ENCODE measurements at regions not wholly inside any gene's neighbourhood (a gene's known extent, or its start where the extent isn't known, plus 50 kb on each side); places are given as distances from the start of the nearest gene placed in this dataset.

- TF ChIP-seq CTCF (IDR thresholded peaks at IDR 0.05) (no peak), POLR2A (IDR thresholded peaks at IDR 0.05) (no peak)
- intact Hi-C loops (cut with DNase I; ENCODE audit: low total_unique reads): no loop called here
- WGBS, 2 donors: 85 to 87% methylated on average over 3 of the region's 3 CpGs
- H3K4me3 ChIP-seq (ENCODE audit: low read depth, poor library complexity, severe bottlenecking): no peak overlapping the region
- no peak for DNase-seq (ENCODE audit: low spot score in 2 of 2)
These were observed 64.7 kb upstream of the TOP3B start for GRCh38 chr22:22047266-22047665.

- no peak overlapping the region for H3K4me3 ChIP-seq (ENCODE audit: low read depth, poor library complexity, severe bottlenecking)
- WGBS, 2 donors: 43 to 59% methylated on average over 3 of the region's 3 CpGs
- intact Hi-C loops (cut with DNase I; ENCODE audit: low total_unique reads): no loop called here
- no peak for TF ChIP-seq CTCF (IDR thresholded peaks at IDR 0.05)
- no peak for TF ChIP-seq POLR2A (IDR thresholded peaks at IDR 0.05)
- DNase-seq (ENCODE audit: low spot score in 2 of 2): no peak
These were observed 63.8 kb upstream of the TOP3B start for GRCh38 chr22:22046370-22046769.

- no peak for DNase-seq (ENCODE audit: low spot score in 2 of 2)
- intact Hi-C loops (cut with DNase I; ENCODE audit: low total_unique reads): no loop called here
- 74 to 75% methylated on average over 6 of the region's 6 CpGs for WGBS, 2 donors
- TF ChIP-seq POLR2A (IDR thresholded peaks at IDR 0.05): no peak
- H3K4me3 ChIP-seq (ENCODE audit: low read depth, poor library complexity, severe bottlenecking): no peak overlapping the region
These were observed 63.2 kb upstream of the TOP3B start for GRCh38 chr22:22045571-22046335.

- intact Hi-C loops (cut with DNase I; ENCODE audit: low total_unique reads): no loop called here
- no peak for DNase-seq (ENCODE audit: low spot score in 2 of 2)
- H3K4me3 ChIP-seq (ENCODE audit: low read depth, poor library complexity, severe bottlenecking): no peak overlapping the region
- WGBS, 2 donors: 65 to 70% methylated on average over 2 of the region's 2 CpGs
- TF ChIP-seq CTCF (IDR thresholded peaks at IDR 0.05): no peak
- TF ChIP-seq POLR2A (IDR thresholded peaks at IDR 0.05): no peak
These were observed 61.6 kb upstream of the TOP3B start for GRCh38 chr22:22044153-22044552.

- H3K4me3 ChIP-seq (ENCODE audit: low read depth, poor library complexity, severe bottlenecking): no peak overlapping the region
- no peak for DNase-seq (ENCODE audit: low spot score in 2 of 2)
- TF ChIP-seq POLR2A (IDR thresholded peaks at IDR 0.05): no peak
- no peak for TF ChIP-seq CTCF (IDR thresholded peaks at IDR 0.05)
- 71% methylated on average over 11 of the region's 11 CpGs for WGBS, 2 donors
- intact Hi-C loops (cut with DNase I; ENCODE audit: low total_unique reads): no loop called here
These were observed 60.9 kb upstream of the TOP3B start for GRCh38 chr22:22043296-22044078.

- WGBS, 2 donors: 75 to 77% methylated on average over 7 of the region's 7 CpGs
- intact Hi-C loops (cut with DNase I; ENCODE audit: low total_unique reads): no loop called here
- TF ChIP-seq CTCF (IDR thresholded peaks at IDR 0.05) (no peak), POLR2A (IDR thresholded peaks at IDR 0.05) (no peak)
- no peak for DNase-seq (ENCODE audit: low spot score in 2 of 2)
- no peak overlapping the region for H3K4me3 ChIP-seq (ENCODE audit: low read depth, poor library complexity, severe bottlenecking)
These were observed 60.2 kb upstream of the TOP3B start for GRCh38 chr22:22042599-22043295.

Data from lower leg skin (tissue), 4 donors.